Fibroblast of skin of back (primary cell): ENCODE measurements at regions not wholly inside any gene's neighbourhood (a gene's known extent, or its start where the extent isn't known, plus 50 kb on each side); places are given as distances from the start of the nearest gene placed in this dataset.
A peak's percentile ranks its signal among the peaks of the same experiment; 100 is the strongest.

ENCODE experiments used
- DNase-seq: peaks from one replicate; pipeline ENCODE4 v3.0.0-alpha.2; 2013

DNA sequence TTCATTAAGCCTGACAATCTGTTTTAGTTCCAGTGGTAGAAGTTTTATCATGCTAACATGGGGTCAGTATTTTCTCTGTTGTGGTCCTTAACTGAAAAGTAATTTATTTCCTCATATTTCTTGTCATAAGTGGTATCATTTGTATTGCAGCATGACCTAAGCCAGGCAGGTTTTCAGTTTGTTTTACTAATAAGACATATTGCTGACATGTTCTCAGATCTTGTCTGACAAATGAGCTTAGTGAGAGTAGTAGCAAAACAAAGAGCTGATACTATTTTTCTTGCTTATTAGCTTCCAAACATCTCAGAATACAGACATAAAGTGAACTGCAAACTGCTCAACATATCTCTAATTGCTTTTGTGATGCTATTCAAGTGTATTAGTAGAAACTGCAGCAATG is 293.6 kb downstream of the DSEL start:
- DNase-seq = no peak

DNA sequence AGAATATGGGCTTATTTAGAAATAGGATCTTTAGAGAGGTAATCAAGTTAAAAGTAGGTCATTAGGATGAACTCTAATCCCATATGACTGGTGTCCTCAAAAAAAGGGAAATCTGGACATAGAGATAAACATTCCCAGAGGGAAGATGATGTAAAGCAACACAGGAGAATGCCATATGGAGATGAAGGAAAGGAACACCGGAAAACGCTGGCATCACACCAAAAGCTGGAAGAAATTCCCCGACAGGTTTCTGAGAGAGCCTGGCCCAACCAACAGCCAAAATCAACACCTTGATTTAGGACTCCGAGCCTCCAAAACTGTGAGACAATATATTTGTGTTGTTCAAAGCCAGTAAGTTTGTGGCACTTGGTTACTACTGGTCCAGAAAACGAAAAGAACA is 296.7 kb downstream of the DSEL start:
- DNase-seq = no peak

DNA sequence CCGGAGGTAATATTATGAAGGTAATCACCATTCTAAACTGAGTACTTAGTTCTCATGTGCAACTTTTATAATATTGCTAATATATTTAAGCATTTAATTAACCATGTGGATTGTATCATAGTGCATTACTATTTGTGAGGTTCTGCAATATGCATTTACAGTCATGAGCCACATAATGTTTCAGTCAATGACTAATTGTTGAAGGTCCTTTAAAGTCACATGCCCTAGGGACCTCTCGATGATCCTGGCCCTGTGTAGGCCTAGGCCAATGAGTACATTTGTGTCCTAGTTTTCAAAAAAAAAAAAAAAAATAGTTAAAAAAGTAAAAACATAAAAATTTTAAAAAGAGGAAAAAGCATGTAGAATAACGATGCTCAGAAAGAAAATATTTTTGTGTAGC is 298.0 kb downstream of the DSEL start:
- peak; percentile 16 for DNase-seq

DNA sequence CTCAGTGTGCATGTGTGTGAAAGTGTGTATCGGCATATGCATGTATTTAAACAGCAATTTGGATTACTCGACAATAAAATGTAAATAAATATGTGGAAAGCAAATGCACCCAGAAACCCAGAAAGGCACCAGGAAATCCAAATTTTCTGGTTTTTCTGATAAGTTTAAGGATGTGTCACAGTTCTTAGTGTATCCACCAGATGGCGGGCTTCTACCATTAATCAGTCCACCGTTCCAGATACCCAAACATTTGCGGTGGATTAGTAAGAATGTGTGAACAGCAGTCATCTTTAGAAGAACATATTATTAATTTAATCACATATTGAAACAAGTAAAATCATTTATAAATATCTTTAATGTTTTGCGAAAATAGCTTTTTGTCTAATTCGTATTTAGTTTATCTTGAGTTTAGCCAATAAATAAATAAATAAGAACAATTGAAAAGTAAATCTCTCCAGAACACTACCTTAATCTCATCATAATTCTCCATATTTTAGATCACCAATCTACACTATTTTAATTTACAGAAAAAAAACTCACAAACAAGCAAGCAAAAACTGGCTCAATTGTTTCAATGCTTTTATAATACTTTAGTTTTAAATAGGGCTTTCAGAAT is 298.9 kb downstream of the DSEL start:
- peak; percentile 66 for DNase-seq

DNA sequence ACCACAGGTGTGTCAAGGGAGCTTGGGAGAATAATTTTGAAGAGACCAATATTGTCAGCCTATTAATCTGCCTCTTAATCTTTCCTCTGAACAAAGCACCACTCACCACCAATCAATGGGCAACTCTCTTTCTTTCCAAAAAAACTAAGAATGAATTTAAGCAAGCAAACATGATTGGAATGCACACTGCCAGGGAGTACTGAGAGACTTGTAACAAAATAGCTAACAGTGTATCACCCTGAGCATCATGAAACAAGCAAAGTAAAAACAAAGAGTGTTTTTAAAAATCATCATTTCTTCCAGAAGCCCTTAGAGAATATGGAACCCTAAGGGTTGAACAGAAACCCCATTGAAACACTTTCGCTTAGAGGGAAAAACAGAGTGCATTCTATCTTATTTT is 299.7 kb downstream of the DSEL start:
- DNase-seq = peak; percentile 44

DNA sequence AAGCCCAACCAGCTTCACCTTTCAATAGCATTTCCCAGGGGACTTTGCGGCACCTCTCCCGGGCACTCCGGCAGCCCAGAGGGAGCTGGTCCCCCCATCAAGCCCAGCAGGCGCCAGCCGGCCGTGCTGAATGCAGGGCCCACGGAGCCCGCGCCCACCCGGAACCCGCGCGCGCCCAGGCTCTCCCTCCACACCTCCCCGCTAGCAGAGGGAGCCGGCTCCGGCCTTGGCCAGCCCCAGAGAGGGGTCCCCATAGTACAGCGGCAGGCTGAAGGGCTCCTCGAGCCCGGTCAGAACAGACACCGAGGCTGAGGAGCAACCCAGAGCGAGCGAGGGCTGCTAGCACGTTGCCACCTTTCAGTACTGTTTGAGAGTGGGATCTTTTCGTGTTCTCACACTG is 300.8 kb downstream of the DSEL start:
- no peak for DNase-seq

DNA sequence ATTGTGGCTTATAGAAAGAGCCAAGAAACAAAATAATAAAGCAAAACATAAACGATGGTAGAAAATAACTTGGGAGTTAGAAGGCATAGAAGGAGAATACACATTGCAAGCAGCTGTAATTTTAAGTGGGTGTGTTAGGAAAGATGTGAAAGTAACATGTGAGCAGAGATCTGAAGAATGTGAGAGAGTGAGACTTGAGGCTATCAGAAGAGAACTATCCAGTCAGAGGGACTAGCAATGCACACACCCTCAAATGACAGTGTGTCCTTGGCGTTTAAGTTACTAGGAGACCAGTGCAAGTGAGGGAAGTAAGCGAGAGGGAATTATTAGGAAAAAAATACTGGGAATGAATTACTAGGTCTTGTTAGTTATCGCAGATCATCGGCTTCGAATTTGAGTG is 304.9 kb downstream of the DSEL start:
- peak; percentile 48 for DNase-seq

DNA sequence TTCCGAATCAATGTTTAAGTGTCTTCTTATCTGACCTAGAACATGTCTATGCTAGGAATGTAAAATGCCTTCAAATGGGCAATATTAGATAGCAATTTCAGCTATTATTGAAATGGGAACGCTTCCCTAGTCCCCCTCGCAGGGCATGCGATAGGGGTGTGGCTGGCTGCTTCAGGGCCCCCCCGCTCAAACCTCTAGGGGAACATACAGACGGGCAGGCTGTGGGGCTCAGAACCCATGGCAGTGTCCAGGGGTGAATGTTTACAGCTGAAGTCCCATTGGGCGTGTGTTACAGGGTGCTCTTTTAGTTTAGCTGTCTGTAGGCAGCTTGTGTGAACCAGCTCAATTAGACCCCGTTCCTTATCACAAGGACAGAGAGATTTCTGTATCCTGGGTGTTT is 315.9 kb downstream of the DSEL start:
- DNase-seq = no peak

DNA sequence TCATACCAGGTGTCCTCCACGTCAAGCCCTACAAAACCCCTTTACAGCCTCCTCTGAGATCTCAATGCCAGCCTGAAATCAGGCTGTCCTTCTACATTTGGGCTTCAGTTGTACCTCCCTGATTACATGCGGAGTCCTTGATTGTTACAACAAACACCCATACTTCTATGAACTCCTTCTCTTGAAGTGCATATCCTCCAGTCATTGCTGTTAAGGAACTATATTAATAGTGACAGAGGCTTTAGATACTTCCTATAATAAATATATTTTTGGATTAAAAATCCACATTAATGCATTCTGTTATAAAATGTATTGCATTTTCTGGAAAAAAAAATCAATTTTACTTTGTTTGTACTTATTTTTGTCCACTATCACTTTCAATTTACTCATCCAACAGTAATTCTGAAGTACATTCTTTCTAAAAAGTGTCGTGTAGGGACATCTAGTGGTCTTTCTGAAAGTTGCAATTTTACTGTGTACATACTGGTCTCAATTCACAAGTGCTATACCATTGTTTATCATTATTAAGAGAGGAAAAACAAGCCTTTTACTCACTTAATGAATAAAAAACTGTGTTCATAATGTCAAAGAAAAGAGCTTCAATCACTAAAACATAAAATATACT is 316.4 kb downstream of the DSEL start:
- DNase-seq = peak; percentile 67

DNA sequence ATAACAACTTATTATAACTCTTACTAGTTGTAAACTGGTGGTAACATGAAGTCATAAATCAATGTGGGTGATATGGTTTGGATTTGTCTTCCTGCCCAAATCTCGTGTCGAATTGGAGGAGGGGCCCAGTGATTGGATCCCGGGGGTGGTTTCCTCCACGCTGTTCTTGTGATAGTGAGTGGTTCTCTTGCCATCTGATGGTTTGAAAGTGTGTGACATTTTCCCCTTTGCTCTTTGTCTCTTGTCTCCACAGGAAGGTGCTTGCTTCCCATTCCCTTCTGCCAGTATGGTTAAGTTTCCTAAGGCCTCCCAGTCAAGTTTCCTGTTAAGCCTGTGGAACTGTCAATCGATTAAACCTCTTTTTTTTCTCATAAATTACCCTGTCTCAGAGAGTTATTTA is 321.6 kb downstream of the DSEL start:
- no peak for DNase-seq

DNA sequence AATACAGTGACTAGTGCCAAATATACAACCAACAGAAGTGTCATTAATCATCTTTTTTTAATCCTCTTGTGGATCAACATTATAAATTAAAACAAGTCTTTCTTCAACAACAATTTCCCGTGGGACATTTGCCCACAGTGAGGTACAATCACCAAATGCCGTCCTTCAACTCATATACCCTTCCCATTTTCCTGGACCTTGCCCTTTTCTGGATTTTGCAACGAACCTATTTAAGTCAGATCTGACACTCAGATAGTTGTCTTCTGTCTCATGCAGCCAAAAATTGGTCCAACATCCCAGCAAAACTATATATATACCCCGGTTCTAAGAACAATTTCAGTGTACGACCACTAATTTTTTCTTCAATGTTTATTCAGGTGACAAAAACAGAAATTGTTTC is 324.0 kb downstream of the DSEL start:
- DNase-seq = no peak

DNA sequence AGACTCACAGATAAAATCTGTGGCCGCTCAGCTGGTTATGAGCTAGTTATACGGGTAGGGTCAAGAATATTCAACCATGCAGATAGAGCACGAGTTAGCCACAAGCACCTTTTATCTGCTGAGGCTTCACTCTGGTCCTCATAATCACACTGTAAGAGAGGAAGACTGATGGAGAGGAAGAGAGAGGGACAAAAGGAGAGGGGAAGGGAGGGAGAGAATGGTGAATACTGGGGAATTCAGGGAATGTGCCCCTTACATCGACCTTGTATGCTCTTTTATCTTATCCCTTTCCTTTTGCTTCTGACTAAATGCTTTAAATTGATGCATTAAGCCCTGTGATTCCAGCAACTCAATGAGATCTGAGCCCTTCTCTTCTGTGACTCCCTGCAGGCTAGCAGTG is 333.1 kb downstream of the DSEL start:
- no peak for DNase-seq

DNA sequence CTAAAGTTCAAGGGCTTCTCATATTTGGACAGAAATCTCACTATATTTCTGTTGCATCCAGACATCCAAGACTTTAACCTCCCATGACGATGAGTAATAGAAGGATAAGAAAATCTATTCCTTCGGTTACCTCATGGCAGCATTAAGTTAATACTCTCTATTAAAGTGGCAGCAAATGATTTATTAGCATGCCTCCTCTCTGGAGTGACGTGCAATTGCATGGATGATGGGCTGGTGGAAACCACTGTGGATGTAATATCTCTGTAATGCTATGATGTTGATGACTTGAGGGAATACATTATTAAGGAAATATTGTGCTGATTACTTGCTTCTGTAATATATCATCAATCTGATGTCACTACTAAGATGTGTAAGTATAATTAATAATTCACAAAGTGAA is 336.8 kb downstream of the DSEL start:
- DNase-seq = no peak

DNA sequence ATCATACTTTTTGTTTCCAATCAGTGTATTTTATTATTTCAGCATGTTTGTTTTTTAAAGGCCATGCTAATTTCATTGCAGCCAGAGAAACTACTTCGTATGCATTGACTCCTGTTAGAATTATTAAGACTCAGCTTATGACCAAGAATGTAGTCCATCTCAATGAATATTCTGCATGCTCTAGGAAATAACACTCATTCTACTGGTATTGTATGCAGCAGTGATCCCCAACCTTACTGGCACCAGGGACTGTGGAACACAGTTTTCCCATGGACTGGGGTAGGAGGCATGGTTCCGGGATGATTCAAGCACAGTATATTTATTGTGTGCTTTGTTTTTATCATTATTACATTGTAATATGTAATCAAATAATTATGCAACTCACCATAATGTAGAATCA is 356.9 kb downstream of the DSEL start:
- no peak for DNase-seq

DNA sequence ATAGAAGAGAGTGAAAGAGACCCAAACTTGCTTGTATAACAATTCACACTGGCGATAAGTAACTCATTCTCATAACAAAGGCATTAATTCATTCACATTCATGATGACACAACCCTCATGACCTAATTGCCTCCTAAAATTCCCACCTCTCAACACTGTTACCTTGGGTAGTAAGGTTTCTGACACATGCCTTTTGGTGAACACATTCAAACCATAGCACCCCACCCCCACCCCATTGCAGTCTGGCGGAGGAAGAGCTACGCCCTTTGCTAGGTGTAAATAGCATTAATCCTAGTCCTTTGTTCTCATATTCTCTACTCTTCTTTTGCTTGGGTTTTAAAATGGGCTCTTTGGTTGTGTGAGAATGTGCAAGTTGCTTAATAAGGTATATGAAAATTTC is 361.5 kb downstream of the DSEL start:
- no peak for DNase-seq

DNA sequence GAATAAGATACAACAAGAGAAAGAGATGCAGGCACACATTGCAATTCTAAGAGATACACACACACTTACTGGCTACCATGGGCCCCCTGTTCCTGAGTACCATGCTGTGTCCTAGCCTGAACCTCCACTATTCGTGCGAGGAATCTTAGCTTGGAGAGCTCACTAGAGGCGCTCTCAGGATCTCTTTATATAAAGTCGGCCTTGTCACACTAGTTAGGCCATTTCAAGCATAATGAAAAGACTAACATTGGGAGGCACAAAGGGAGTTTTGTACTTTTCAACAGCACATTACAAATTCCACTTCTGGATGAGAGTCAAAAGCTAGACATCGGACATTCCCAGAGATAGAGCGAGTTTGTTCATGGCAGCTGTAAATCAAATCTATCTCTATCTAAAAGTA is 365.2 kb downstream of the DSEL start:
- DNase-seq = no peak

DNA sequence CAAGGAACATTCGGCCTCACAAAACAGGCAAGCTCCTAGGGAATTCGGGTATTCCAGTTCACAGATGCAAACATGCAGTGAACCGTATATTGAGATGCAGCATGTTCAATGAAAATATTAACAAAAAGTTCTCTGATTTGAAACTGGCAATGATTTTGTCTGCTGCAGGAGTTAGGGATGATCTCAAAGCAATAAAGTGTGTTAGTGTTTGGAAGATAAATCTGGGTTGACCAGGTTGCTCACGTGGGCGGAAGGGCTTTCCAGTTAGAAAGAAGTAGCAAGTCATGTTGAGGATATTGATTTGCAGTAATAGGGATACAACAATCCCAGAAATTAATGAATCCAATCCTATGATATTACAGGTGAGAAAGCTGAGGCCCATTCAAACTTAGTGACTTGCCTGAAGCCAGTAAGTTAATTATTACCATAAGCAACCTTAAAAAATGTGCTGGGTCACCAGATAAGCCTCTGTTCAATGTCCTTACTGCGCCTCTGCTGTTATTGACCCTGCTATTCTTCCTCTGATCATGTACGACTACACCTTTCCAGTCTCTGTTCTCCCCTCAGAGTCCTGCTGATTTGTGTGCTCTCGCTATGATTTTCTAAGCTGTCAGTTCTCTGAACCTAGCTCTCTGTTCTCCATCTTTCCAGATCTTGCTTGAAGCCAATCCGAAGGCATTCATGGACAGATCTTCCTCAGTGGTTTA is 370.8 kb downstream of the DSEL start:
- no peak for DNase-seq

DNA sequence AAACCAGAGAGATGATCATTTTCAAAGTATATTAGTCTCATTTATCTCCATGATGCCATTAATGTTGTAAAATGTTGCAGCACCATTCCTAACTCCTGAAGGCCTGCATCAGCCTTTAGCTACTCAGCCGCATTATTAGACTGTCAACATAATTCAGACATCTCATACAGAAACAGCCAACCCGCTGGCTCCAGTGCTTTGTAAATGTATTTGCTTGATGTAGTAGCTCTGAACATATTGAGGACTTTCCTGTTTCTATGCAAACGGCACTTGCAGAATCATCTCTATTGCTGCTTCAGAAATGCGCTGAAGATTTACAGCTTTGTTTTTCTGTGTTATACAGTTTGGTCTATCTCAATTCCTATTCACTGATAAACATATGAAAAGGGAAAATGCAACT is 372.2 kb downstream of the DSEL start:
- DNase-seq = no peak

DNA sequence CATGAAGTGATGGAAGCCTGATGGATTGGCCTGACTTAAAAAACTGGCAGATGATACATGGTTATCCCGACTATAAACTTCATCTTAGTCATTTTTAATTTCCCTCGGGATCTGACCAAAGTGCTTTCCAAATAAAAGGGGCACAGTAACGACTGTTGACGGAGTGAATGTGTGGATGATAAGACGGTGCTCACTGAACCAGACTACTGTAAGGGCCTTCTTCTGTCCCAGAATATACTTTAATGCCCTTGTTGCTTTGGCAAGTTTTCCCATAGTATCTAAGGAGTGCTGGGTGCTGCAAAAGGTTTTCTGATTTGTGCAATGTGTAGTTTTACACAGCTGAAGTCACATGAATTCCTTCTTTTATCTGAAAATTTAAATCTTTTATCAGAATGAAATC is 373.5 kb downstream of the DSEL start:
- DNase-seq = no peak

DNA sequence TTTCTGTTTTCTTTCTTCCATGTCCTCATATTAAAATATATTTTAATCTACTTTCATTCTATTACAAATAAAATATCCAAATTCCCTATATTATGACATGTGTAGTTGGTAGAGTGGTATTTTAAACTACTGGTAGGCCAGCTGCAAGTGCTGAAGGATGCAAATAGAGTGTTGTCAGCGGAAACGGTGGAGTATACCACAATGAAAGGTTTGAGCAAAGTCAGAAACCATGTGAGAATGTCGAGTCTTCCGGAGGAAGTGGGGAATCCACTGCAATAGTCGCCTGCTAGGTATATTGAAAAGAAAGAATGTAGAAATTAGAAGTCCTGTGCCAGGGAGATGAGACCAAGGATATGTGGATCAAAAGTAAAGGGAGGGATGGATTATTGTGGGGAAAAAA is 373.9 kb downstream of the DSEL start:
- no peak for DNase-seq

DNA sequence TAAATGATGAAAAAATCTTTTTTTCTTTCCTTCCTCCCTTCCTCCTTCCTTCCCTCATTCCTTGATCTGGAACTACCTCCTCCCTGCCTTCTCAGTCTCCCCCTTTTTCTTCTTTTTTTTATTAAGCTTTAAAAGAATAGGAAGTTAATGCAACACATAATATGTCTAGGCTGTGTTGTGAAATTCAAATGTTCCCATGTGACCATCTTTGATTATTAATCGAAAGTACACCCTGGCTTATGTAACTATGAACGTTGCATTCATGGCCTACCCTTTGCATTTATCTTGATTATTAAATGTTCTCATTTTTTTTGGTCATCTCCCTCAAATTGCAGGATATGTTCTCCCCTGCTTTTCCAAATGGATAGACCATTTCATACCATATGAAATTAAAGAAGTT is 376.0 kb downstream of the DSEL start:
- no peak for DNase-seq

DNA sequence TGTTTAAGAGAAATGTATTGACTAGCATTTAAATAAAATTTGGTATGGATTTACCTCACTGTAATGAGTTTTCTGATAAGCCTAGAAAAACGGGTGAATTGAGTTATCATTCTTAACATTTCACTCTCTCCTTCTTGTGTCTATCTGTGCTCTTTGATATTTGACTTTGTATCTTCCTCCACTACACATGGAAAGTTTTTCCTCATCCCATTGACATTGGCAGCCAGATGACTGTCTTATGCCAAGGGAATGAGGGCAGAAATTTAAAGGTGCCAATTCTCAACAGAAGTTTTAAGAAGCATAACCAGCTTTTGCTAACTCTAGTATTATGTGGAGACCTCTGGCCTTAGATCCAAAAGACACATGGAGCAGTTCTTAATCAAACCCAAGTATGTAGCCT is 376.6 kb downstream of the DSEL start:
- no peak for DNase-seq

DNA sequence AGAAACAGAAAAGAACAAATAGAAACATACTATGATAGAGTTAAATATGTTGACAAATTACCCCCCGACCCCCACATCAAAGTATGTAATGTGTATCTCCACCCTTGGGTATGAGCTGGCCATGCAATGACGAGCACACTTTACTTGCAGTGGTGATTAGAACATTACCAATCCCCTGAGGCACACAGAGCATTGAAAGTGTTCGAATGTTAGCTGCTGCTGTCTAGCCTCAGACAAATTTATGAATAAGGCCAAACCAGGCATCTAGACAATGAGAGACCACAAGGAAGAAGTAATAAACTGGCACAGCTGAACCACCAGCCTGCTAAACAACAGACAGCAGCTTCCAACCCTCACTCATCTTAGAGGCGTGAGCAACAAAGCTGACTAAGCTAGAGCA is 380.5 kb downstream of the DSEL start:
- DNase-seq = no peak

DNA sequence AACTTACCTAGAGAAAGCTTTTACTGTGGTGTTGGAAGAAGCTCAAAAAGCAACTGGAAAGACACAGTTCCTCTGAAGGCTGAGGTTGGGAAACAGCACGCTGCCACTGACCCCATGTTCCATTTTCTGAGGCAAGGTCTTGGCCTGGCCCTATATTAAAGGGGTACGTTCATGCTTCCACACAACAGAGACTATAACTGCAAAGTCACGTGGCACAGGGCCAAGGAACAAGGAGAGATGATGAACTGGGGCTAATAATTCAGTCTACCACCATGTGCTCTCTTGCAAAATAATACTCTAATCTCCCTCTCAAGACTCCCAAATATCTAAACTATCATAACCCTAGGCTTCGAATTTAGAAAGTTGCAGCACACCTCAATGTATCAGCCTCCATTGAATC is 381.6 kb downstream of the DSEL start:
- no peak for DNase-seq

DNA sequence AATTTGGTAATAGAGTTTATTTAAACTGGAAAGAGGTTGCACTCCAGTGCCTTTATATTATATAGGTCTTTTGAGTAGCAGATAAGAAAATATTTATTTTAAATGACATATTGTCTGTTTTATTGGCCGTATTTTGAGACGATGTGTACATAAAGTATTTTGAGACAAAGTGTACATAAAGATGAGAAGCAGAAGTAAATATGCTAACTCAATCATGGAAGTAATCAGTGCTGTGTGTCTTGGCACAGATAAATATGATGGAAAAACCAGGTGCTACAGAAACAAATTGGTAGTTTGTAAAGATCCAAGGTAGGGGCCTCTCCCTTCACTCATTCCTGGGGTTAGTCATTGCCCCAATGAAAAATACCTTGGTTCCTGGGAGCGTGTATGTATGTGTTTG is 382.9 kb downstream of the DSEL start:
- DNase-seq = no peak
